H1 (cell line): ENCODE measurements at regions not wholly inside any gene's neighbourhood (a gene's known extent, or its start where the extent isn't known, plus 50 kb on each side); places are given as distances from the start of the nearest gene placed in this dataset.
A peak's percentile ranks its signal among the peaks of the same experiment; 100 is the strongest.

Experiments
- CTCF ChIA-PET: fragments of 300-600 bp; sonication (Branson Sonifier 250); formaldehyde crosslinking; loops from one replicate; lab custom pipeline; 2021; ENCODE audit not compliant: partially characterized antibody; lab: Charles Lee
- POLR2A ChIA-PET: fragments of 300-600 bp; sonication (Branson Sonifier 250); formaldehyde crosslinking; loops from one replicate; lab custom pipeline; 2021; ENCODE audit warnings: inconsistent platforms; ENCODE audit not compliant: partially characterized antibody; lab: Charles Lee
- DNase-seq, 2 experiments: peaks; one replicate each; pipeline versions ENCODE4 v3.0.0 to v3.0.0-alpha.2; 2010 to 2022; ENCODE audit warnings: low spot score in 2 of 2, low read depth in 1 of 2, mixed read lengths in 1 of 2
- FAIRE-seq: peaks from 2 replicates; lab custom pipeline; 2011; peaks lifted over from hg19 to GRCh38; lab: Jason Lieb, UNC
- H2AFZ ChIP-seq: 2 replicates; pipeline ENCODE4 v1.8.1; 2012; ENCODE audit warnings: low read length, inconsistent platforms
- H2AK5ac ChIP-seq: 2 replicates; pipeline ENCODE4 v1.6.1; 2013; ENCODE audit warnings: low read depth, low read length
- H2BK120ac ChIP-seq: replicated peaks from 2 replicates; pipeline ENCODE3; 2013; ENCODE audit warnings: low read depth, low read length, inconsistent platforms
- H2BK12ac ChIP-seq: 2 replicates; pipeline ENCODE4 v1.6.1; 2013; ENCODE audit warnings: low read depth, low read length
- H2BK15ac ChIP-seq: 2 replicates; pipeline ENCODE4 v1.6.1; 2013; ENCODE audit warnings: low read length
- H2BK20ac ChIP-seq: 2 replicates; pipeline ENCODE4 v1.6.1; 2013; ENCODE audit warnings: low read length
- H2BK5ac ChIP-seq: 2 replicates; pipeline ENCODE4 v1.6.1; 2013; ENCODE audit warnings: low read depth, low read length
- H3K14ac ChIP-seq: 2 replicates; pipeline ENCODE4 v1.6.1; 2013; ENCODE audit warnings: inconsistent platforms; ENCODE audit not compliant: insufficient read length
- H3K18ac ChIP-seq: 2 replicates; pipeline ENCODE4 v1.6.1; 2013; ENCODE audit warnings: low read length; ENCODE audit errors: extremely low read depth
- H3K23ac ChIP-seq: 2 replicates; pipeline ENCODE4 v1.6.1; 2013; ENCODE audit warnings: inconsistent platforms; ENCODE audit not compliant: insufficient read length
- H3K23me2 ChIP-seq: 2 replicates; pipeline ENCODE4 v1.6.1; 2013; ENCODE audit warnings: low read depth, low read length
- H3K27ac ChIP-seq: 2 replicates; pipeline ENCODE4 v1.6.1; 2011; ENCODE audit warnings: low read depth, low read length, inconsistent platforms
- H3K27me3 ChIP-seq, 4 experiments: replicated peaks in 1 of 4; 1 replicate in 1 of 4; 2 replicates in 3 of 4; pipeline versions ENCODE4 v1.6.1 to v1.8.1; 2011 to 2013; ENCODE audit warnings: low read length in 3 of 4, mild to moderate bottlenecking in 3 of 4, inconsistent platforms in 2 of 4, mixed read lengths in 2 of 4, moderate library complexity in 1 of 4; ENCODE audit not compliant: control insufficient read depth in 3 of 4, insufficient read depth in 3 of 4; ENCODE audit errors: extremely low read depth in 1 of 4
- H3K36me3 ChIP-seq, 4 experiments: 2 replicates each; pipeline versions ENCODE4 v1.6.1 to v1.8.1; 2011 to 2013; ENCODE audit warnings: mild to moderate bottlenecking in 4 of 4, low read length in 3 of 4, moderate library complexity in 2 of 4, control low read depth in 1 of 4, inconsistent platforms in 1 of 4; ENCODE audit not compliant: insufficient read depth in 4 of 4, control insufficient read depth in 2 of 4
- H3K4ac ChIP-seq: replicated peaks from 2 replicates; pipeline ENCODE3; 2013; ENCODE audit warnings: low read length, low read depth, mixed read lengths, inconsistent platforms; ENCODE audit not compliant: insufficient read length
- H3K4me1 ChIP-seq, 4 experiments: replicated peaks in 1 of 4; 1 replicate in 1 of 4; 2 replicates in 3 of 4; pipeline versions ENCODE4 v1.6.1 to v1.8.1; 2011 to 2013; ENCODE audit warnings: low read length in 3 of 4, inconsistent platforms in 2 of 4, mixed read lengths in 1 of 4; ENCODE audit not compliant: insufficient read depth in 4 of 4, control insufficient read depth in 3 of 4
- H3K4me2 ChIP-seq, 2 experiments: 2 replicates each; pipeline versions ENCODE4 v1.6.1 to v1.8.1; 2011 to 2013; ENCODE audit warnings: low read depth in 2 of 2, low read length in 2 of 2, control low read depth in 1 of 2, inconsistent platforms in 1 of 2, mild to moderate bottlenecking in 1 of 2; ENCODE audit not compliant: insufficient read depth in 1 of 2
- H3K4me3 ChIP-seq, 4 experiments: fragments of 200-600, 300-600 bp in 1 of 4; sonication (generic), shearing (Covaris generic), sonication (Bioruptor Twin) in 1 of 4; 2 replicates each; pipeline versions ENCODE4 v1.5.1 to v1.8.1; 2011 to 2016; ENCODE audit warnings: low read length in 4 of 4, low read depth in 3 of 4, control low read depth in 2 of 4, inconsistent platforms in 2 of 4, mild to moderate bottlenecking in 2 of 4, mixed read lengths in 1 of 4, moderate library complexity in 1 of 4; ENCODE audit not compliant: insufficient read depth in 2 of 4; ENCODE audit errors: extremely low read depth in 1 of 4
- H3K56ac ChIP-seq: replicated peaks from 2 replicates; pipeline ENCODE3; 2013; ENCODE audit warnings: low read depth, mild to moderate bottlenecking, mixed read lengths, low read length, inconsistent platforms; ENCODE audit not compliant: insufficient read length
- H3K79me1 ChIP-seq: 2 replicates; pipeline ENCODE4 v1.6.1; 2013; ENCODE audit warnings: low read depth, low read length, control low read depth
- H3K79me2 ChIP-seq, 2 experiments: 2 replicates each; pipeline versions ENCODE4 v1.6.1 to v1.8.1; 2012 to 2013; ENCODE audit warnings: low read length in 2 of 2, mild to moderate bottlenecking in 2 of 2, inconsistent platforms in 1 of 2; ENCODE audit not compliant: insufficient read depth in 2 of 2, control insufficient read depth in 1 of 2
- H3K9ac ChIP-seq, 4 experiments: replicated peaks in 1 of 4; 1 replicate in 1 of 4; 2 replicates in 3 of 4; pipeline versions ENCODE4 v1.6.1 to v1.8.1; 2011 to 2013; ENCODE audit warnings: low read depth in 3 of 4, low read length in 3 of 4, control low read depth in 2 of 4, mild to moderate bottlenecking in 2 of 4, moderate library complexity in 2 of 4, inconsistent platforms in 1 of 4; ENCODE audit errors: extremely low read depth in 1 of 4
- H3K9me3 ChIP-seq, 2 experiments: 2 replicates each; pipeline versions ENCODE4 v1.6.1 to v1.8.1; 2012 to 2013; ENCODE audit warnings: mild to moderate bottlenecking in 2 of 2, moderate library complexity in 2 of 2, control low read depth in 1 of 2, inconsistent platforms in 1 of 2, low read depth in 1 of 2, low read length in 1 of 2, mixed read lengths in 1 of 2; ENCODE audit not compliant: insufficient read depth in 2 of 2
- H4K20me1 ChIP-seq, 2 experiments: replicated peaks in 1 of 2; 2 replicates each; pipeline versions ENCODE3 to v1.8.1; 2011 to 2013; ENCODE audit warnings: inconsistent platforms in 2 of 2, low read length in 2 of 2, mild to moderate bottlenecking in 1 of 2; ENCODE audit not compliant: insufficient read depth in 2 of 2, control insufficient read depth in 1 of 2
- H4K5ac ChIP-seq: 2 replicates; pipeline ENCODE4 v1.6.1; 2013; ENCODE audit warnings: low read length, low read depth, mixed read lengths, inconsistent platforms; ENCODE audit not compliant: insufficient read length
- H4K8ac ChIP-seq: 2 replicates; pipeline ENCODE4 v1.8.0; 2013; ENCODE audit warnings: mild to moderate bottlenecking, moderate library complexity, low read length, inconsistent platforms; ENCODE audit not compliant: insufficient read depth; ENCODE audit errors: extremely low read depth
- H4K91ac ChIP-seq: replicated peaks from 2 replicates; pipeline ENCODE3; 2013; ENCODE audit warnings: low read length, mixed read lengths, inconsistent platforms; ENCODE audit not compliant: insufficient read length
- BACH1 ChIP-seq: IDR thresholded peaks from 2 replicates; pipeline ENCODE4 v1.6.1; 2012; ENCODE audit warnings: low read length, improper control_type of control experiment
- CHD1 ChIP-seq: IDR thresholded peaks from 2 replicates; pipeline ENCODE4 v1.6.1; 2012; ENCODE audit warnings: low read depth, low read length, improper control_type of control experiment
- CTBP2 ChIP-seq: IDR thresholded peaks from 2 replicates; pipeline ENCODE4 v1.7.0; 2011; ENCODE audit warnings: borderline replicate concordance, mild to moderate bottlenecking, moderate library complexity, mixed read lengths, low read length; ENCODE audit not compliant: insufficient read depth, insufficient read length
- HDAC2 ChIP-seq, 2 experiments: fragments of 300-600 bp in 1 of 2; sonication (generic) in 1 of 2; IDR thresholded peaks; 2 replicates each; pipeline ENCODE4 v1.6.1; 2011 to 2012; ENCODE audit warnings: low read depth in 2 of 2, low read length in 2 of 2, mild to moderate bottlenecking in 2 of 2, moderate library complexity in 2 of 2, borderline replicate concordance in 1 of 2, inconsistent platforms in 1 of 2
- HDAC6 ChIP-seq: IDR thresholded peaks from one replicate; pipeline ENCODE4 v1.7.1; 2012; ENCODE audit warnings: low read depth, mild to moderate bottlenecking, inconsistent platforms, low read length, moderate library complexity
- JUND ChIP-seq: IDR thresholded peaks from 2 replicates; pipeline ENCODE4 v1.6.1; 2011; ENCODE audit warnings: mild to moderate bottlenecking, improper control_type of control experiment, low read length
- KDM4A ChIP-seq: IDR thresholded peaks from one replicate; pipeline ENCODE4 v1.7.1; 2012; ENCODE audit warnings: low read depth, mild to moderate bottlenecking, moderate library complexity, low read length, inconsistent platforms; ENCODE audit not compliant: severe bottlenecking
- MAFK ChIP-seq: IDR thresholded peaks from 2 replicates; pipeline ENCODE4 v1.6.1; 2012; ENCODE audit warnings: low read depth, mild to moderate bottlenecking, improper control_type of control experiment, low read length
- POU5F1 ChIP-seq: IDR thresholded peaks from 2 replicates; pipeline ENCODE4 v1.6.1; 2011; ENCODE audit warnings: low read depth, mild to moderate bottlenecking, low read length, moderate library complexity
- SIN3A ChIP-seq, 2 experiments: IDR thresholded peaks in 1 of 2; conservative IDR thresholded peaks in 1 of 2; 2 replicates each; pipeline ENCODE4 v1.6.1; 2011 to 2012; ENCODE audit warnings: low read length in 2 of 2, improper control_type of control experiment in 1 of 2, low read depth in 1 of 2, mild to moderate bottlenecking in 1 of 2
- SP1 ChIP-seq: IDR thresholded peaks from 2 replicates; pipeline ENCODE4 v1.6.1; 2011; ENCODE audit warnings: low read depth, low read length
- SP2 ChIP-seq: IDR thresholded peaks from 2 replicates; pipeline ENCODE4 v1.6.1; 2012; ENCODE audit warnings: mild to moderate bottlenecking, low read length, inconsistent platforms
- TAF1 ChIP-seq: IDR thresholded peaks from 2 replicates; pipeline ENCODE4 v1.6.1; 2011; ENCODE audit warnings: mild to moderate bottlenecking, low read depth, low read length
- TBP ChIP-seq: IDR thresholded peaks from 2 replicates; pipeline ENCODE4 v1.6.1; 2011; ENCODE audit warnings: low read depth, low read length, improper control_type of control experiment
- TCF12 ChIP-seq: IDR thresholded peaks from 2 replicates; pipeline ENCODE4 v1.6.1; 2011; ENCODE audit warnings: low read depth, mild to moderate bottlenecking, low read length
- TEAD4 ChIP-seq: IDR thresholded peaks from 2 replicates; pipeline ENCODE4 v1.6.1; 2012; ENCODE audit warnings: low read depth, low read length, inconsistent platforms, mixed read lengths
- WGBS, 2 experiments: shearing (Covaris generic) in 1 of 2; methylation state at CpG; one replicate each; pipeline versions ENCODE4 v1.1.6 to v1.1.7; 2013 to 2015; ENCODE audit warnings: low lambda C conversion rate in 2 of 2, mixed read lengths in 2 of 2, inconsistent platforms in 1 of 2, low coverage in 1 of 2, missing lambda C conversion rate in 1 of 2; ENCODE audit not compliant: insufficient replicate concordance in 2 of 2, insufficient coverage in 1 of 2, insufficient read length in 1 of 2; ENCODE audit errors: extremely low coverage in 1 of 2, missing lambda C conversion rate in 1 of 2; 5-methylcytosine and 5-hydroxymethylcytosine counted together

DNA sequence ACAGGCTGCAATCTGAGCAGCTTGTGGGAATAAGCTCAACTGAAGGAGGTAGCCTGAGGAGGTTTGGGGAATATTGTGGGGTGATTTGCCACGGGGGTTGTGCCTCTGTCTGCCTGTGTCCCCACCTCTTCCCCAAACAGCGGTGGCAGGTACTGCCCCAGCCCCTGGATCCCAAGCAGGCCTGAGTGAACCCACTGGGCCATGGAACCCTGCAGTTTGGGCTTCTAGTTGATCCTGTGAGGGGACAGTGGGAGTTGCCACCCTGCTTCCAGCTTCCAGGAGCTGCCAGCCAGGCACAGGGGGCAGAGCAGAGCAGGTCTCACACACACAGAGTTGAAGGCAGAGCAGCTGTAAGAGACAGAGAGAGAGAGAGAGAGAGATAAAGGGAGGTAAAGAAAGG, 97.4 kb downstream of the PJA1 start:
- DNase-seq (peak in 1 of 2 experiments; percentile 16), FAIRE-seq (no peak)
- POLR2A ChIA-PET, result no interaction called here
- Histone ChIP-seq H3K9me3 (no peaks in the 10 kb centered on the region), H2AFZ (no peak overlapping the region), H3K27ac (no peak overlapping the region), H3K79me2 (no peaks in the 10 kb centered on the region), H4K91ac (no peak overlapping the region), H3K4me1 (peaks cover 0 to 4% (median 0%) of the 10 kb centered on the region in 4 experiments; a peak in 1 of 7 replicates), H3K27me3 (no peaks in the 10 kb centered on the region), H3K4me2 (no peak overlapping the region), H3K23ac (no peak overlapping the region), H2BK15ac (no peak overlapping the region), H4K8ac (no peak overlapping the region), H2BK5ac (no peak overlapping the region), H3K79me1 (no peaks in the 10 kb centered on the region), H2BK12ac (no peak overlapping the region), H3K23me2 (no peaks in the 10 kb centered on the region), H3K36me3 (no peaks in the 10 kb centered on the region), H3K9ac (no peak overlapping the region), H2BK20ac (no peak overlapping the region), H3K4me3 (no peak overlapping the region), H3K14ac (no peak overlapping the region), H3K56ac (no peak overlapping the region), H3K18ac (no peak overlapping the region), H2BK120ac (no peak overlapping the region), H3K4ac (no peak overlapping the region), H2AK5ac (no peak overlapping the region), H4K5ac (no peak overlapping the region), H4K20me1 (no peaks in the 10 kb centered on the region)
- CTCF ChIA-PET, result interaction anchor here (1.3 to 2.3 kb wide), 2 partner anchors 65 to 240 kb away, joined by 3 to 12 read pairs; partner anchors contain the start of gene EFNB1
- 94% methylated on average over 2 of the region's 2 CpGs; no CpG with 5 or more reads in 1 of the 2 experiments for WGBS, 2 experiments
- no peak for TF ChIP-seq KDM4A
- no peak for TF ChIP-seq SIN3A (conservative IDR thresholded peaks at IDR 0.05 in 1 of 2, IDR thresholded peaks at IDR 0.05 in 1 of 2; ENCODE audit: low read depth in 1 of 2, low read length in 2 of 2)
- no peak for TF ChIP-seq TAF1
- TF ChIP-seq HDAC2 (IDR thresholded peaks at IDR 0.05; ENCODE audit: borderline replicate concordance in 1 of 2, low read depth in 2 of 2, low read length in 2 of 2), result no peak
- no peak for TF ChIP-seq SP2
- TF ChIP-seq TCF12, result no peak
- no peak for TF ChIP-seq JUND
- no peak for TF ChIP-seq CTBP2
- TF ChIP-seq TBP, result no peak
- no peak for TF ChIP-seq HDAC6
- no peak for TF ChIP-seq CHD1
- TF ChIP-seq POU5F1, result no peak
- no peak for TF ChIP-seq TEAD4
- TF ChIP-seq MAFK, result no peak
- no peak for TF ChIP-seq SP1
- TF ChIP-seq BACH1, result no peak
